ENCODE measurements at regions not wholly inside any gene's neighbourhood (a gene's known extent, or its start where the extent isn't known, plus 50 kb on each side); places are given as distances from the start of the nearest gene placed in this dataset.
A peak's percentile ranks its signal among the peaks of the same experiment; 100 is the strongest.

DNA sequence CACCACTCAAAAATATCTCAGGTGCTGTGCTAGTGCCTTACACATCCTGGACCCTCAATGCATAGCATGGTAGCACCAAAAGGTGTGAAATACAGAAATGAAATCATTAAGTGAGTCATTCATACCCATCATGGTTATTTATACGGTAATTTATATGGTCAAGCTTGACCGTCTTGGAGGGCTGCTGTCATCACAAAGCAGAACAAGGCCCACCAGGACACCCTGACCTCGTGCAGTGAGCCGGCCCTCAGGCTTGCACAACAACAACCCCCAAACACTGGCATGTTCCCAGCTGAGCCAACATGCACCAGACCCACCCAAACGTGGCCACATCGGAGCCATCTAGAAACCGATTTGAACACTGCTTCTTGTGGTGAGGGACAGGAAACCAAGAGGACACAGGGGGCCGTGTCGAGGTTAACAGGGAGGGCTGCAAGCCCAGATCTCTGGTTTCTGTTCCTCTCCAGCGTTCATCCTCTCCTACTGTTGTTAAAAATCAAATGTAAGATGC lies 378.5 kb upstream of the ID2 start:
- peak; percentile 81 for DNase-seq

DNA sequence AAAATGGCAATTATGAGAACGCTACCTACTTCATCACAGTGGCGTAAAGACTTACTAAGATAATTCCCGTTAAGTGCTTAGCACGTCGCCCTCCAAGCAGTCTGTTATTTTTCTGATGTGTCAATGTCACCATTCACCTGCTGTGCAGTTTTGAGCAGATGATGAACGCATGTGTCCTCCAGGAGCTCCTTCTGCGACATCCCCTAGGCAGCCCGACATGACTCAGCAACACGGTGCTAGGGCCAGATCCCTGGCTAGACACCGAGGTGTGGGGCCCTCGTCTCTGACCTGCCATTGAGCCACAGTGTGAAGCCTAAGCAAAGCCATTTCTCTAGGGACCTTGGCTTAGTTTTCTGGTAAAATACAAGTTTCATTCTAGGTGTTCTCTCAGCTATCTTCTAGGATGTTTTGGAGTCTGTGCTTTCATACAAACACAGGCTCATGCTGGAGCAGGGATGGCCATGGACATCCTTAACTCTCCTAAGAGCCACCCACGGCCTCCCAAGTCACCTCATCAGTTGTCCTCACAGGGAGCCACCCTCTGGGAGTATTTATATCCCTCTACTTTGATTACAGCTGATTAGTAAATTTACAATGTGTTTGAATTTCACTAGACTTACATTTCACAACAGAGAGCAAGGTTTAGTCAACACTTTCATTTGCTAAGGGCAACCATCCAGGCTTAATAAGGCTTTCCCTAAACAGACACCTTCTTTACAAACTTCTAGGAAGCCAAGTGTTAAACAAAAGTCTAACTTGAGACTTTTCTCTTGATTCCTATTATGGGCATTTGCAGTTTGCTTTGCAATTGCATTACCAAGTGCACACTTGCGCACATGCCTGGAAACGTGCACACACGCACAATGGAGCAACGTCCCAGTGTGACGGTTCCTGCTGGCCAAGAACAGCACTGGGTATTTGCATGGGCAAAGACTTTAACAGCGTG lies 376.8 kb upstream of the ID2 start:
- Histone ChIP-seq H3K4me1 (peaks cover 3 to 22% (median 7%) of the 10 kb centered on the region in 4 donors), H3K36me3 (no peaks in the 10 kb centered on the region), H3K9me3 (no peaks in the 10 kb centered on the region), H3K27me3 (no peaks in the 10 kb centered on the region), H3K27ac (no peak overlapping the region), H3K4me3 (no peak overlapping the region)
- 86 to 90% methylated on average over 6 to 18 of the region's 18 CpGs for whole genome bisulfite sequencing, 2 donors (ENCODE audit: low coverage in 1 of 2)
- in situ Hi-C loops (cut with MboI; ENCODE audit: low pct_ligation_motif_present in 1 of 4, low pct_unique_long_range_greater_than_20kb in 1 of 4, low sequenced_read_pairs in 3 of 4) = no loop called here
- no peak for DNase-seq
- intact Hi-C loops (cut with DNase I; ENCODE audit: low total_unique reads) = no loop called here
- TF ChIP-seq CTCF (IDR thresholded peaks at IDR 0.05) (no peak), EP300 (IDR thresholded peaks at IDR 0.05; ENCODE audit: low read depth) (no peak), POLR2AphosphoS5 (IDR thresholded peaks at IDR 0.05) (no peak), POLR2A (IDR thresholded peaks at IDR 0.05) (no peak)

More for the DNA sequence above, 378.5 kb upstream of the ID2 start:
- Histone ChIP-seq H3K27ac (peak overlapping the region; percentile 23 to 73 (median 54)), H3K36me3 (no peaks in the 10 kb centered on the region), H3K4me3 (no peak overlapping the region), H3K9me3 (no peaks in the 10 kb centered on the region), H3K4me1 (peaks cover 3 to 22% (median 7%) of the 10 kb centered on the region in 4 donors), H3K27me3 (no peaks in the 10 kb centered on the region)
- in situ Hi-C loops (cut with MboI; ENCODE audit: low pct_ligation_motif_present in 1 of 4, low pct_unique_long_range_greater_than_20kb in 1 of 4, low sequenced_read_pairs in 3 of 4) = no loop called here
- intact Hi-C loops (cut with DNase I; ENCODE audit: low total_unique reads) = no loop called here
- TF ChIP-seq EP300 (IDR thresholded peaks at IDR 0.05; ENCODE audit: low read depth) (no peak), CTCF (IDR thresholded peaks at IDR 0.05) (no peak), POLR2AphosphoS5 (IDR thresholded peaks at IDR 0.05) (no peak), POLR2A (IDR thresholded peaks at IDR 0.05) (no peak)
- 74 to 80% methylated on average over 4 to 10 of the region's 10 CpGs for WGBS, 2 donors (ENCODE audit: low coverage in 1 of 2)

- Histone ChIP-seq H3K9me3 (no peaks in the 10 kb centered on the region), H3K4me1 (peaks cover 3 to 22% (median 7%) of the 10 kb centered on the region in 4 donors), H3K4me3 (no peak overlapping the region), H3K27ac (peak overlapping the region in 2 of 4 donors; percentile 11 to 28), H3K27me3 (no peaks in the 10 kb centered on the region), H3K36me3 (no peaks in the 10 kb centered on the region)
- 69 to 71% methylated on average over 3 to 7 of the region's 7 CpGs for WGBS, 2 donors (ENCODE audit: low coverage in 1 of 2)
- TF ChIP-seq POLR2AphosphoS5 (IDR thresholded peaks at IDR 0.05) (no peak), POLR2A (IDR thresholded peaks at IDR 0.05) (no peak), EP300 (IDR thresholded peaks at IDR 0.05; ENCODE audit: low read depth) (no peak), CTCF (IDR thresholded peaks at IDR 0.05) (no peak)
- intact Hi-C loops (cut with DNase I; ENCODE audit: low total_unique reads) = no loop called here
- DNase-seq = no peak
- in situ Hi-C loops (cut with MboI; ENCODE audit: low pct_ligation_motif_present in 1 of 4, low pct_unique_long_range_greater_than_20kb in 1 of 4, low sequenced_read_pairs in 3 of 4) = no loop called here
Measured at GRCh38 chr2:8306530-8307351, 375.1 kb upstream of the ID2 start.
